SH-SY5Y (cell line): ENCODE measurements at regions not wholly inside any gene's neighbourhood (a gene's known extent, or its start where the extent isn't known, plus 50 kb on each side); places are given as distances from the start of the nearest gene placed in this dataset.

Experiments used
- GATA2 ChIP-seq: IDR thresholded peaks from 2 replicates; pipeline ENCODE4 v1.6.1; 2011; ENCODE audit warnings: mild to moderate bottlenecking, low read depth, low read length
- GATA3 ChIP-seq: IDR thresholded peaks from 2 replicates; pipeline ENCODE4 v1.6.1; 2011; ENCODE audit warnings: low read depth, mild to moderate bottlenecking, low read length, moderate library complexity

- TF ChIP-seq GATA2, result no peak
- no peak for TF ChIP-seq GATA3
These were observed 138.1 kb upstream of the MAGI3 start for GRCh38 chr1:113252166-113252565.
